ENCODE measurements at regions not wholly inside any gene's neighbourhood (a gene's known extent, or its start where the extent isn't known, plus 50 kb on each side); places are given as distances from the start of the nearest gene placed in this dataset.

- intact Hi-C loops (cut with micrococcal nuclease; ENCODE audit: unreplicated experiment) = no loop called here
- TF ChIP-seq SNAPC2 (CRISPR knock-in tag; IDR thresholded peaks at IDR 0.05) (no peak), TEAD3 (CRISPR knock-in tag; optimal IDR thresholded peaks at IDR 0.05; ENCODE audit: borderline replicate concordance) (peak; percentile 64), KLF16 (CRISPR knock-in tag; IDR thresholded peaks at IDR 0.05) (no peak), ZSCAN9 (CRISPR knock-in tag; IDR thresholded peaks at IDR 0.05; ENCODE audit: borderline replicate concordance) (no peak), KIAA2018 (CRISPR knock-in tag; IDR thresholded peaks at IDR 0.05; ENCODE audit: borderline replicate concordance) (no peak), ZKSCAN5 (CRISPR knock-in tag; IDR thresholded peaks at IDR 0.05) (no peak), ZNF781 (CRISPR knock-in tag; IDR thresholded peaks at IDR 0.05; ENCODE audit: borderline replicate concordance, not compliant biosample characterization) (no peak), RAD51 (IDR thresholded peaks at IDR 0.05; ENCODE audit: borderline replicate concordance) (no peak), LBX2 (CRISPR knock-in tag; IDR thresholded peaks at IDR 0.05; ENCODE audit: borderline replicate concordance) (no peak), KDM6A (CRISPR knock-in tag; IDR thresholded peaks at IDR 0.05; ENCODE audit: low read depth) (no peak)
- TF ChIP-seq, protein P1, sequence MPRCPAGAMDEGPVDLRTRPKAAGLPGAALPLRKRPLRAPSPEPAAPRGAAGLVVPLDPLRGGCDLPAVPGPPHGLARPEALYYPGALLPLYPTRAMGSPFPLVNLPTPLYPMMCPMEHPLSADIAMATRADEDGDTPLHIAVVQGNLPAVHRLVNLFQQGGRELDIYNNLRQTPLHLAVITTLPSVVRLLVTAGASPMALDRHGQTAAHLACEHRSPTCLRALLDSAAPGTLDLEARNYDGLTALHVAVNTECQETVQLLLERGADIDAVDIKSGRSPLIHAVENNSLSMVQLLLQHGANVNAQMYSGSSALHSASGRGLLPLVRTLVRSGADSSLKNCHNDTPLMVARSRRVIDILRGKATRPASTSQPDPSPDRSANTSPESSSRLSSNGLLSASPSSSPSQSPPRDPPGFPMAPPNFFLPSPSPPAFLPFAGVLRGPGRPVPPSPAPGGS (CRISPR knock-in tag; IDR thresholded peaks at IDR 0.05) = no peak
- TF ChIP-seq, protein P2, sequence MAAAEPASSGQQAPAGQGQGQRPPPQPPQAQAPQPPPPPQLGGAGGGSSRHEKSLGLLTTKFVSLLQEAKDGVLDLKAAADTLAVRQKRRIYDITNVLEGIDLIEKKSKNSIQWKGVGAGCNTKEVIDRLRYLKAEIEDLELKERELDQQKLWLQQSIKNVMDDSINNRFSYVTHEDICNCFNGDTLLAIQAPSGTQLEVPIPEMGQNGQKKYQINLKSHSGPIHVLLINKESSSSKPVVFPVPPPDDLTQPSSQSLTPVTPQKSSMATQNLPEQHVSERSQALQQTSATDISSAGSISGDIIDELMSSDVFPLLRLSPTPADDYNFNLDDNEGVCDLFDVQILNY (CRISPR knock-in tag; conservative IDR thresholded peaks at IDR 0.05) = no peak
Observed at GRCh38 chr20:6709910-6710595, 57.4 kb upstream of the BMP2 start.

More at GRCh38 chr20:6709910-6710595, 57.4 kb upstream of the BMP2 start:
- Histone ChIP-seq H3K4me2 (ENCODE audit: low read depth, low read length) (no peak overlapping the region), H3K9me3 (ENCODE audit: low read length) (no peaks in the 10 kb centered on the region), H3K36me3 (replicated peaks in 1 of 2; ENCODE audit: control insufficient read depth in 1 of 2, insufficient read depth in 2 of 2, low read length in 2 of 2) (no peaks in the 10 kb centered on the region), H2AFZ (ENCODE audit: low read length) (no peak overlapping the region), H3K9ac (ENCODE audit: insufficient read depth, low read depth, low read length) (no peak overlapping the region), H4K20me1 (ENCODE audit: insufficient read depth, low read length) (no peaks in the 10 kb centered on the region), H3K27ac (ENCODE audit: extremely low read length, insufficient read depth, low read length) (no peak overlapping the region), H3K79me2 (ENCODE audit: insufficient read depth, low read length) (no peaks in the 10 kb centered on the region), H3K27me3 (ENCODE audit: control insufficient read depth in 1 of 2, insufficient read depth in 2 of 2, low read length in 2 of 2) (no peaks in the 10 kb centered on the region), H3K4me3 (replicated peaks in 1 of 3; ENCODE audit: insufficient read depth in 1 of 3, low read depth in 2 of 3, low read length in 3 of 3) (no peak overlapping the region), H3K4me1 (ENCODE audit: insufficient read depth, low read length) (peaks cover 37% of the 10 kb centered on the region)
- POLR2A ChIA-PET = no interaction called here
- in situ Hi-C loops (cut with HindIII; ENCODE audit: extremely low pct_ligation_motif_present, low pct_unique_long_range_greater_than_20kb) = no loop called here
- FAIRE-seq (no peak), DNase-seq (ENCODE audit: low spot score) (peak; percentile 24), ATAC-seq (no peak)
- WGBS (ENCODE audit: low lambda C conversion rate) = 5% methylated on average over 4 of the region's 4 CpGs
- CTCF ChIA-PET (ENCODE audit: low intra/inter-chr PET ratio, low total read pairs) = no interaction called here
- no TSS peak for BruUV-seq (replicated peaks)
